ENCODE measurements at regions not wholly inside any gene's neighbourhood (a gene's known extent, or its start where the extent isn't known, plus 50 kb on each side); places are given as distances from the start of the nearest gene placed in this dataset.

DNA sequence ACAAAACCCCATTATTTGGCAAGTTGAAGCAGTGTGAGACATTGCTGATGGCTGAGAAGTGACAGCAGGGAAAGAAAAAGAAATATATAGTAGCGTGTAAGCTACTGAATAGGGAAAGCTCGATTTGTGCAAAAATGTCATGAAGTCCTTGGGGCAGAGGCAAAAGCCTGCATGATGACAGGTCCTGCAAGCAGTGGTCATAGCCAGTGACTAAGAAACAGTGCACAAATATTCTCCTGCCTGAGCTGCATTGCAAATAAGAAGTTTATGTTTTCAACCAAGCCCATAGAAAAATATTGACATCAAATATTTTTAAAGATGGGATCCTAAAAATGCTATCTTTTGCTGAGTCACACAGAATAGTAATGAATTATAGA, 270.0 kb downstream of the SLITRK6 start:
- TF ChIP-seq EZH2phosphoT487 (IDR thresholded peaks at IDR 0.05; ENCODE audit: low read depth) = no peak
- TF ChIP-seq, protein P1, sequence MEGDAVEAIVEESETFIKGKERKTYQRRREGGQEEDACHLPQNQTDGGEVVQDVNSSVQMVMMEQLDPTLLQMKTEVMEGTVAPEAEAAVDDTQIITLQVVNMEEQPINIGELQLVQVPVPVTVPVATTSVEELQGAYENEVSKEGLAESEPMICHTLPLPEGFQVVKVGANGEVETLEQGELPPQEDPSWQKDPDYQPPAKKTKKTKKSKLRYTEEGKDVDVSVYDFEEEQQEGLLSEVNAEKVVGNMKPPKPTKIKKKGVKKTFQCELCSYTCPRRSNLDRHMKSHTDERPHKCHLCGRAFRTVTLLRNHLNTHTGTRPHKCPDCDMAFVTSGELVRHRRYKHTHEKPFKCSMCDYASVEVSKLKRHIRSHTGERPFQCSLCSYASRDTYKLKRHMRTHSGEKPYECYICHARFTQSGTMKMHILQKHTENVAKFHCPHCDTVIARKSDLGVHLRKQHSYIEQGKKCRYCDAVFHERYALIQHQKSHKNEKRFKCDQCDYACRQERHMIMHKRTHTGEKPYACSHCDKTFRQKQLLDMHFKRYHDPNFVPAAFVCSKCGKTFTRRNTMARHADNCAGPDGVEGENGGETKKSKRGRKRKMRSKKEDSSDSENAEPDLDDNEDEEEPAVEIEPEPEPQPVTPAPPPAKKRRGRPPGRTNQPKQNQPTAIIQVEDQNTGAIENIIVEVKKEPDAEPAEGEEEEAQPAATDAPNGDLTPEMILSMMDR (IDR thresholded peaks at IDR 0.05; ENCODE audit: low read depth, low read length) = no peak
